H9 (cell line): ENCODE measurements at regions not wholly inside any gene's neighbourhood (a gene's known extent, or its start where the extent isn't known, plus 50 kb on each side); places are given as distances from the start of the nearest gene placed in this dataset.

Experiments
- DNase-seq: peaks from one replicate; pipeline ENCODE4 v3.0.0-alpha.2; 2017
- H2AFZ ChIP-seq: one replicate; pipeline ENCODE4 v1.6.1; 2013; ENCODE audit warnings: mild to moderate bottlenecking, low read length, control low read depth, moderate library complexity
- H2AK5ac ChIP-seq: 2 replicates; pipeline ENCODE4 v1.6.1; 2013; ENCODE audit warnings: low read length, control low read depth, mixed read lengths; ENCODE audit not compliant: insufficient read length
- H2BK120ac ChIP-seq: one replicate; pipeline ENCODE4 v1.6.1; 2013; ENCODE audit warnings: low read depth, mild to moderate bottlenecking, low read length, control low read depth, inconsistent platforms; ENCODE audit not compliant: poor library complexity, severe bottlenecking
- H2BK12ac ChIP-seq: 2 replicates; pipeline ENCODE4 v1.6.1; 2013; ENCODE audit warnings: low read length, control low read depth, mixed read lengths, low read depth; ENCODE audit not compliant: insufficient read length
- H2BK15ac ChIP-seq: 2 replicates; pipeline ENCODE4 v1.6.1; 2013; ENCODE audit warnings: low read depth, low read length, control low read depth
- H2BK20ac ChIP-seq: one replicate; pipeline ENCODE4 v1.6.1; 2013; ENCODE audit warnings: low read depth, mild to moderate bottlenecking, low read length, control low read depth, inconsistent platforms; ENCODE audit not compliant: poor library complexity, severe bottlenecking
- H2BK5ac ChIP-seq: 2 replicates; pipeline ENCODE4 v1.6.1; 2013; ENCODE audit warnings: low read length, control low read depth, mixed read lengths; ENCODE audit not compliant: insufficient read length
- H3K14ac ChIP-seq: 2 replicates; pipeline ENCODE4 v1.6.1; 2013; ENCODE audit warnings: low read length, control low read depth; ENCODE audit not compliant: insufficient read depth
- H3K18ac ChIP-seq: 2 replicates; pipeline ENCODE4 v1.6.1; 2013; ENCODE audit warnings: low read depth, mild to moderate bottlenecking, mixed read lengths, low read length, control low read depth; ENCODE audit not compliant: insufficient read length
- H3K23ac ChIP-seq: 2 replicates; pipeline ENCODE4 v1.6.1; 2013; ENCODE audit warnings: low read length, control low read depth, mixed read lengths, low read depth; ENCODE audit not compliant: insufficient read length
- H3K23me2 ChIP-seq: 2 replicates; pipeline ENCODE4 v1.6.1; 2013; ENCODE audit warnings: low read depth, mild to moderate bottlenecking, mixed read lengths, low read length, control low read depth; ENCODE audit not compliant: insufficient read length, poor library complexity, severe bottlenecking
- H3K27ac ChIP-seq: 2 replicates; pipeline ENCODE4 v1.5.1; 2013; ENCODE audit warnings: low read length, control low read depth, mixed read lengths, low read depth; ENCODE audit not compliant: insufficient read length
- H3K27me3 ChIP-seq: 2 replicates; pipeline ENCODE4 v1.6.1; 2013; ENCODE audit warnings: low read length, control low read depth, inconsistent platforms; ENCODE audit not compliant: insufficient read depth
- H3K4ac ChIP-seq: 2 replicates; pipeline ENCODE4 v1.6.1; 2013; ENCODE audit warnings: low read depth, mild to moderate bottlenecking, control low read depth, inconsistent platforms, low read length, moderate library complexity
- H3K4me1 ChIP-seq: 2 replicates; pipeline ENCODE4 v1.6.1; 2013; ENCODE audit warnings: low read length, control low read depth, inconsistent platforms; ENCODE audit not compliant: insufficient read depth
- H3K4me2 ChIP-seq: 2 replicates; pipeline ENCODE4 v1.6.1; 2013; ENCODE audit warnings: low read length, control low read depth, mixed read lengths; ENCODE audit not compliant: insufficient read length, insufficient read depth
- H3K56ac ChIP-seq: 2 replicates; pipeline ENCODE4 v1.6.1; 2013; ENCODE audit warnings: low read depth, mild to moderate bottlenecking, mixed read lengths, low read length, control low read depth; ENCODE audit not compliant: insufficient read length
- H3K79me1 ChIP-seq: 2 replicates; pipeline ENCODE4 v1.6.1; 2013; ENCODE audit warnings: low read depth, mild to moderate bottlenecking, moderate library complexity, low read length, control low read depth, inconsistent platforms; ENCODE audit not compliant: insufficient read depth, poor library complexity, severe bottlenecking
- H3K79me2 ChIP-seq: 2 replicates; pipeline ENCODE4 v1.6.1; 2013; ENCODE audit warnings: low read length, control low read depth, inconsistent platforms; ENCODE audit not compliant: insufficient read depth
- H3K9ac ChIP-seq: 2 replicates; pipeline ENCODE4 v1.6.1; 2013; ENCODE audit warnings: low read length, control low read depth, mixed read lengths; ENCODE audit not compliant: insufficient read length; ENCODE audit errors: extremely low read depth
- H3K9me3 ChIP-seq: one replicate; pipeline ENCODE4 v1.6.1; 2013; ENCODE audit warnings: low read depth, low read length, inconsistent platforms; ENCODE audit not compliant: control insufficient read depth
- H3T11ph ChIP-seq: one replicate; pipeline ENCODE4 v1.6.1; 2013; ENCODE audit warnings: mild to moderate bottlenecking, low read length, control low read depth, inconsistent platforms
- H4K20me1 ChIP-seq: one replicate; pipeline ENCODE4 v1.6.1; 2013; ENCODE audit not compliant: control insufficient read depth, insufficient read length, insufficient read depth
- H4K5ac ChIP-seq: 2 replicates; pipeline ENCODE4 v1.6.1; 2013; ENCODE audit warnings: low read depth, mild to moderate bottlenecking, mixed read lengths, low read length, control low read depth; ENCODE audit not compliant: insufficient read length
- H4K8ac ChIP-seq: replicated peaks from 2 replicates; pipeline ENCODE4 v1.6.1; 2013; ENCODE audit warnings: low read length, control low read depth, mixed read lengths, low read depth; ENCODE audit not compliant: insufficient read length
- H4K91ac ChIP-seq: 2 replicates; pipeline ENCODE4 v1.6.1; 2013; ENCODE audit warnings: low read depth, mild to moderate bottlenecking, moderate library complexity, mixed read lengths, low read length, control low read depth; ENCODE audit not compliant: insufficient read length
- H3K27ac Mint-ChIP-seq, 3 experiments: 2 replicates in 2 of 3; 3 replicates in 1 of 3; pipeline ENCODE4 v1.8.0; 2020 to 2021; ENCODE audit warnings: mixed read lengths in 3 of 3, mild to moderate bottlenecking in 1 of 3, moderate library complexity in 1 of 3
- H3K27me3 Mint-ChIP-seq: 2 replicates; pipeline ENCODE4 v1.8.0; 2021; ENCODE audit warnings: low read depth, mild to moderate bottlenecking, moderate library complexity, mixed read lengths
- H3K36me3 Mint-ChIP-seq, 3 experiments: 2 replicates in 2 of 3; 3 replicates in 1 of 3; pipeline ENCODE4 v1.8.0; 2020 to 2021; ENCODE audit warnings: low read depth in 3 of 3, mixed read lengths in 3 of 3; ENCODE audit not compliant: insufficient read depth in 1 of 3
- H3K4me1 Mint-ChIP-seq, 2 experiments: 2 replicates each; pipeline ENCODE4 v1.8.0; 2020; ENCODE audit warnings: mixed read lengths in 2 of 2
- H3K4me3 Mint-ChIP-seq, 2 experiments: 2 replicates in 1 of 2; 3 replicates in 1 of 2; pipeline ENCODE4 v1.8.0; 2020 to 2021; ENCODE audit warnings: mild to moderate bottlenecking in 2 of 2, mixed read lengths in 2 of 2, moderate library complexity in 1 of 2
- H3K9me3 Mint-ChIP-seq, 2 experiments: 2 replicates in 1 of 2; 3 replicates in 1 of 2; pipeline ENCODE4 v1.8.0; 2020; ENCODE audit warnings: mild to moderate bottlenecking in 2 of 2, mixed read lengths in 2 of 2, moderate library complexity in 1 of 2
- TF ChIP-seq, protein P1 (sequence below): fragments of 200-600 bp; sonication (generic); conservative IDR thresholded peaks from 3 replicates; pipeline ENCODE4 v1.8.0; 2021; ENCODE audit warnings: antibody characterized with exemption, mild to moderate bottlenecking

DNA sequence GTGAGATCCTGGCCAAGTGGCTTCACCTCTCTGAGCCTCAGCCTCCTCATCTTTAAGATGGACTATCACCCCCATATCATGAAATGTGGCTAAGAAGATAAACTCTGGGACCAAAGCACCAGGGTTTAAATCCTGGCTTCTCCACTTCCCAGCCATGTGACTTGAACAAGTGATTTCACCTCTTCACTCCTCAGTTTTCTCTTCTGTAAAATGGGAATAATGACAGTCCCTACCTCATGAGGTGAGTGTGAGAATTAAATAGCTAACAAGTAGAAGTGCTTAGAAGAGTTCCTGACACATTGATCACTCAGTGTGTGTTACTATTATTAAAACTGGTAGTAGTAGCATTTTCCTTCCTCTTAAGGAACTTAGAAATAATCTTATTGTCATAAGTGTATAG is 516.9 kb upstream of the SULF2 start:
- Histone ChIP-seq H2BK20ac (no peak overlapping the region), H3K23ac (no peak overlapping the region), H2AK5ac (no peak overlapping the region), H3K27me3 (no peaks in the 10 kb centered on the region), H2AFZ (no peak overlapping the region), H4K8ac (no peak overlapping the region), H3K79me2 (no peaks in the 10 kb centered on the region), H3K4me1 (no peaks in the 10 kb centered on the region), H3K9ac (no peak overlapping the region), H3K14ac (no peak overlapping the region), H4K91ac (no peak overlapping the region), H2BK120ac (no peak overlapping the region), H3K9me3 (no peaks in the 10 kb centered on the region), H4K20me1 (no peaks in the 10 kb centered on the region), H3K27ac (no peak overlapping the region), H3K18ac (no peak overlapping the region), H3K23me2 (no peaks in the 10 kb centered on the region), H2BK5ac (no peak overlapping the region), H3K56ac (no peak overlapping the region), H3K79me1 (no peaks in the 10 kb centered on the region), H3T11ph (no peak overlapping the region), H4K5ac (no peak overlapping the region), H2BK15ac (no peak overlapping the region), H2BK12ac (no peak overlapping the region), H3K4me2 (no peak overlapping the region), H3K4ac (no peak overlapping the region)
- Mint-ChIP-seq H3K4me1 (peaks cover 8 to 11% of the 10 kb centered on the region in 2 experiments), H3K27ac (no peak overlapping the region), H3K9me3 (no peaks in the 10 kb centered on the region; a peak in 2 of 5 replicates), H3K36me3 (peaks cover 0 to 9% (median 0%) of the 10 kb centered on the region in 3 experiments; a peak in 2 of 7 replicates), H3K27me3 (peaks cover 6% of the 10 kb centered on the region), H3K4me3 (no peak overlapping the region)
- TF ChIP-seq, protein P1, sequence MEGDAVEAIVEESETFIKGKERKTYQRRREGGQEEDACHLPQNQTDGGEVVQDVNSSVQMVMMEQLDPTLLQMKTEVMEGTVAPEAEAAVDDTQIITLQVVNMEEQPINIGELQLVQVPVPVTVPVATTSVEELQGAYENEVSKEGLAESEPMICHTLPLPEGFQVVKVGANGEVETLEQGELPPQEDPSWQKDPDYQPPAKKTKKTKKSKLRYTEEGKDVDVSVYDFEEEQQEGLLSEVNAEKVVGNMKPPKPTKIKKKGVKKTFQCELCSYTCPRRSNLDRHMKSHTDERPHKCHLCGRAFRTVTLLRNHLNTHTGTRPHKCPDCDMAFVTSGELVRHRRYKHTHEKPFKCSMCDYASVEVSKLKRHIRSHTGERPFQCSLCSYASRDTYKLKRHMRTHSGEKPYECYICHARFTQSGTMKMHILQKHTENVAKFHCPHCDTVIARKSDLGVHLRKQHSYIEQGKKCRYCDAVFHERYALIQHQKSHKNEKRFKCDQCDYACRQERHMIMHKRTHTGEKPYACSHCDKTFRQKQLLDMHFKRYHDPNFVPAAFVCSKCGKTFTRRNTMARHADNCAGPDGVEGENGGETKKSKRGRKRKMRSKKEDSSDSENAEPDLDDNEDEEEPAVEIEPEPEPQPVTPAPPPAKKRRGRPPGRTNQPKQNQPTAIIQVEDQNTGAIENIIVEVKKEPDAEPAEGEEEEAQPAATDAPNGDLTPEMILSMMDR, result no peak
- no peak for DNase-seq
